ENCODE measurements at regions not wholly inside any gene's neighbourhood (a gene's known extent, or its start where the extent isn't known, plus 50 kb on each side); places are given as distances from the start of the nearest gene placed in this dataset.

DNA sequence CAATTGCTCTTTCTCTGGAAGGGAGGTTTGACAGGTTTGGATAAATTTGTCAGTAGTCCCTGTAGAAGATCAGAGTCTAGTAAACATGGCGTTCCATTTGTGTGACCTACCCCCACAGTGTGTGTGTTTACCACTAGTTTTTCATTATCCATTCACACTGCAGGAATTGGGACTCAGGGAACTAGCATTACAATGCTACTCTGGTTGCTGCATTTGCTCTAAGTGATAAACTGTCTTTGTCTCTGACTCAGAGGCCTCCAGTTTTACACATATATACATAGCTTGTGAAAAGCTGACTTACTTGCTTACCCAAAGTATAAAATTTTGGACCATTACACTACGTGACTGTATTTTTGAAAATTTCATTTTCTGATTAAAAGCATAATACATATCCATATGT is 1604.0 kb downstream of the REEP3 start:
- no peak overlapping the region for H2BK5ac ChIP-seq (ENCODE audit: low read depth, low read length, poor library complexity, severe bottlenecking)
- H2AK5ac ChIP-seq (ENCODE audit: low read length, severe bottlenecking) = no peak overlapping the region
- WGBS = no CpG with 5 or more reads among the region's 2 CpGs

DNA sequence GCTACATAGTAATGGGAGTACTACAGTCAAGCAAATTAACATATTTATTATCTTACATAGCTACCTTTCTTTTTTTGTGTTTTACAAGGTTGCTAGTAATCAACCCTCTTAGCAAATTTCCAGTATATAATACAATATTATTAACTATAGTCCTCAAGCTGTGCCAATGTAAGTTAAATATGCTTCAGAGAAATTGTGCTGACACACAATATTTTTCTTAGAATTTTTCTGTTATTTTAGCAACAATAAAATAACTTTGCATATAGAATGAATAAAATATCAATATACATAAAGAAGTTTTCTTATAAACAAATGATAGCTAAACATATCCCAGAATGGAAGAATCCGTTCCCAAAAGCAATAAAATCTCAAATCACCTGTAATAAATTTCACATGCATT is 1605.1 kb downstream of the REEP3 start:
- Histone ChIP-seq H3K18ac (ENCODE audit: low read depth in 1 of 2, low read length in 2 of 2) (no peak overlapping the region), H2BK12ac (ENCODE audit: low read length in 2 of 2) (no peak overlapping the region), H3K4me2 (ENCODE audit: low read length, poor library complexity, severe bottlenecking) (no peak overlapping the region), H4K91ac (ENCODE audit: low read length) (no peak overlapping the region), H3K14ac (ENCODE audit: low read length in 2 of 2) (no peak overlapping the region), H4K8ac (ENCODE audit: low read length) (no peak overlapping the region), H3K4me3 (ENCODE audit: insufficient read depth in 1 of 2, low read depth in 1 of 2, low read length in 2 of 2) (no peak overlapping the region), H3K9me3 (ENCODE audit: control insufficient read depth, low read length) (no peaks in the 10 kb centered on the region), H3K4me1 (ENCODE audit: control insufficient read depth, insufficient read depth, low read depth, low read length) (no peaks in the 10 kb centered on the region), H3K23ac (ENCODE audit: low read length in 2 of 2) (no peak overlapping the region), H2BK5ac (ENCODE audit: low read depth, low read length, poor library complexity, severe bottlenecking) (no peak overlapping the region), H3K79me1 (replicated peaks; ENCODE audit: low read length, poor library complexity, severe bottlenecking) (no peaks in the 10 kb centered on the region), H3K27me3 (ENCODE audit: control insufficient read depth in 1 of 2, insufficient read depth in 1 of 2, low read length in 2 of 2) (no peaks in the 10 kb centered on the region), H2AK5ac (ENCODE audit: low read length, severe bottlenecking) (no peak overlapping the region), H3K36me3 (ENCODE audit: control insufficient read depth in 1 of 2, insufficient read depth in 2 of 2, low read depth in 1 of 2, low read length in 2 of 2) (no peaks in the 10 kb centered on the region), H2AFZ (ENCODE audit: low read depth, low read length) (no peak overlapping the region), H3K4ac (ENCODE audit: low read depth in 1 of 2, low read length in 2 of 2) (no peak overlapping the region), H3K9ac (ENCODE audit: low read length) (no peak overlapping the region), H2BK15ac (ENCODE audit: low read depth, poor library complexity, severe bottlenecking) (no peak overlapping the region), H3K27ac (ENCODE audit: low read length, poor library complexity, severe bottlenecking) (no peak overlapping the region), H2BK120ac (ENCODE audit: low read depth, low read length) (no peak overlapping the region)
- no peak for DNase-seq
- no CpG with 5 or more reads among the region's 1 CpG for WGBS

More for the DNA sequence above, 1604.0 kb downstream of the REEP3 start:
- Histone ChIP-seq H4K91ac (ENCODE audit: low read length) (no peak overlapping the region), H3K18ac (ENCODE audit: low read depth in 1 of 2, low read length in 2 of 2) (no peak overlapping the region), H3K36me3 (ENCODE audit: control insufficient read depth in 1 of 2, insufficient read depth in 2 of 2, low read depth in 1 of 2, low read length in 2 of 2) (no peaks in the 10 kb centered on the region), H2BK120ac (ENCODE audit: low read depth, low read length) (no peak overlapping the region), H3K27me3 (ENCODE audit: control insufficient read depth in 1 of 2, insufficient read depth in 1 of 2, low read length in 2 of 2) (no peaks in the 10 kb centered on the region), H3K4me2 (ENCODE audit: low read length, poor library complexity, severe bottlenecking) (no peak overlapping the region), H3K14ac (ENCODE audit: low read length in 2 of 2) (no peak overlapping the region), H3K27ac (ENCODE audit: low read length, poor library complexity, severe bottlenecking) (no peak overlapping the region), H2BK12ac (ENCODE audit: low read length in 2 of 2) (no peak overlapping the region), H2BK15ac (ENCODE audit: low read depth, poor library complexity, severe bottlenecking) (no peak overlapping the region), H3K23ac (ENCODE audit: low read length in 2 of 2) (no peak overlapping the region), H4K8ac (ENCODE audit: low read length) (no peak overlapping the region), H3K4ac (ENCODE audit: low read depth in 1 of 2, low read length in 2 of 2) (no peak overlapping the region), H3K4me3 (ENCODE audit: insufficient read depth in 1 of 2, low read depth in 1 of 2, low read length in 2 of 2) (no peak overlapping the region), H3K9me3 (ENCODE audit: control insufficient read depth, low read length) (no peaks in the 10 kb centered on the region), H3K4me1 (ENCODE audit: control insufficient read depth, insufficient read depth, low read depth, low read length) (no peaks in the 10 kb centered on the region), H3K9ac (ENCODE audit: low read length) (no peak overlapping the region), H2AFZ (ENCODE audit: low read depth, low read length) (no peak overlapping the region), H3K79me1 (replicated peaks; ENCODE audit: low read length, poor library complexity, severe bottlenecking) (no peaks in the 10 kb centered on the region)
- peak; percentile 4 for DNase-seq

GRCh38 chr10:65128277-65128676 is 1607.1 kb downstream of the REEP3 start:
- no peak overlapping the region for H2BK15ac ChIP-seq (ENCODE audit: low read depth, poor library complexity, severe bottlenecking)
- no peak overlapping the region for H4K91ac ChIP-seq (ENCODE audit: low read length)
- H3K27me3 ChIP-seq (ENCODE audit: control insufficient read depth in 1 of 2, insufficient read depth in 1 of 2, low read length in 2 of 2) = no peaks in the 10 kb centered on the region
- no CpG with 5 or more reads among the region's 2 CpGs for WGBS
- H2AK5ac ChIP-seq (ENCODE audit: low read length, severe bottlenecking) = no peak overlapping the region
- no peak overlapping the region for H3K23ac ChIP-seq (ENCODE audit: low read length in 2 of 2)
- H3K4me3 ChIP-seq (ENCODE audit: insufficient read depth in 1 of 2, low read depth in 1 of 2, low read length in 2 of 2) = no peak overlapping the region
- no peak overlapping the region for H3K18ac ChIP-seq (ENCODE audit: low read depth in 1 of 2, low read length in 2 of 2)
- no peak overlapping the region for H3K4ac ChIP-seq (ENCODE audit: low read depth in 1 of 2, low read length in 2 of 2)
- H2BK12ac ChIP-seq (ENCODE audit: low read length in 2 of 2) = no peak overlapping the region
- H3K4me1 ChIP-seq (ENCODE audit: control insufficient read depth, insufficient read depth, low read depth, low read length) = no peaks in the 10 kb centered on the region
- H3K9me3 ChIP-seq (ENCODE audit: control insufficient read depth, low read length) = no peaks in the 10 kb centered on the region
- H3K79me1 ChIP-seq (replicated peaks; ENCODE audit: low read length, poor library complexity, severe bottlenecking) = no peaks in the 10 kb centered on the region
- H3K14ac ChIP-seq (ENCODE audit: low read length in 2 of 2) = no peak overlapping the region
- no peak overlapping the region for H3K4me2 ChIP-seq (ENCODE audit: low read length, poor library complexity, severe bottlenecking)
- H4K8ac ChIP-seq (ENCODE audit: low read length) = no peak overlapping the region
- H3K36me3 ChIP-seq (ENCODE audit: control insufficient read depth in 1 of 2, insufficient read depth in 2 of 2, low read depth in 1 of 2, low read length in 2 of 2) = no peaks in the 10 kb centered on the region
- H3K27ac ChIP-seq (ENCODE audit: low read length, poor library complexity, severe bottlenecking) = no peak overlapping the region
- no peak overlapping the region for H2BK5ac ChIP-seq (ENCODE audit: low read depth, low read length, poor library complexity, severe bottlenecking)
- no peak overlapping the region for H2AFZ ChIP-seq (ENCODE audit: low read depth, low read length)
- no peak overlapping the region for H2BK120ac ChIP-seq (ENCODE audit: low read depth, low read length)
- DNase-seq = no peak
- no peak overlapping the region for H3K9ac ChIP-seq (ENCODE audit: low read length)

DNA sequence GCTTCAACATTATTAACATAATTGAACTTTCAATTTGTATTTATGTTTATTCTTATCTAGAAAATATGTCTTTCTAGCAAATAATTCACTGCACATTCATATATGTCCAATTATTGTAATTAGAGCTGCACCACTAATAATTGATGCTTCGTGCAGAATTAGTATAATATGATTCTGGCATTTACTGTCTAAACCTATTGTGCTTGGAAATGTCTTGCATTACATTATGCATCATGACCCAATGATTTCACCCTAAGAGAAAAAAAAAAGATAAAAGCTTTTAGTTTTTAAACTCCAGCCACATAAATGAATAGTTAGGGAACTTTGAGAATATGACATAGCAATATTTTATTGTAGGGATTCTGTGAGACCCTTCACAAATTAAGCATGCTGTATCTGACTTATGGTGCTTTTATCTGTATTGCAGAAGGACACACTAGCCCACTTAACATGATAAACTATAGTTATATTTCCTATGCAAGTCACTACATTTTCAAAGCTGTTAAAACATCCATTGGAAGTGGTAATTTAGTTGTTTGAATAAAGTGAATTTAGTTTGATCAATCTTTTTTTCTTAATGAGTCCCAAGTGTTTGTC is 1609.1 kb downstream of the REEP3 start:
- no peak overlapping the region for H3K9ac ChIP-seq (ENCODE audit: low read length)
- H3K79me1 ChIP-seq (replicated peaks; ENCODE audit: low read length, poor library complexity, severe bottlenecking) = no peaks in the 10 kb centered on the region
- H3K4me1 ChIP-seq (ENCODE audit: control insufficient read depth, insufficient read depth, low read depth, low read length) = no peaks in the 10 kb centered on the region
- H4K8ac ChIP-seq (ENCODE audit: low read length) = no peak overlapping the region
- H2BK120ac ChIP-seq (ENCODE audit: low read depth, low read length) = no peak overlapping the region
- H2BK12ac ChIP-seq (ENCODE audit: low read length in 2 of 2) = no peak overlapping the region
- no peak overlapping the region for H2AK5ac ChIP-seq (ENCODE audit: low read length, severe bottlenecking)
- no peak overlapping the region for H3K4me2 ChIP-seq (ENCODE audit: low read length, poor library complexity, severe bottlenecking)
- no peak overlapping the region for H2BK15ac ChIP-seq (ENCODE audit: low read depth, poor library complexity, severe bottlenecking)
- no peak overlapping the region for H2AFZ ChIP-seq (ENCODE audit: low read depth, low read length)
- no peaks in the 10 kb centered on the region for H3K9me3 ChIP-seq (ENCODE audit: control insufficient read depth, low read length)
- no peaks in the 10 kb centered on the region for H3K36me3 ChIP-seq (ENCODE audit: control insufficient read depth in 1 of 2, insufficient read depth in 2 of 2, low read depth in 1 of 2, low read length in 2 of 2)
- H3K4me3 ChIP-seq (ENCODE audit: insufficient read depth in 1 of 2, low read depth in 1 of 2, low read length in 2 of 2) = no peak overlapping the region
- no CpG with 5 or more reads among the region's 1 CpG for WGBS
- H3K18ac ChIP-seq (ENCODE audit: low read depth in 1 of 2, low read length in 2 of 2) = no peak overlapping the region
- H4K91ac ChIP-seq (ENCODE audit: low read length) = no peak overlapping the region
- DNase-seq = no peak
- no peak overlapping the region for H2BK5ac ChIP-seq (ENCODE audit: low read depth, low read length, poor library complexity, severe bottlenecking)
- no peak overlapping the region for H3K4ac ChIP-seq (ENCODE audit: low read depth in 1 of 2, low read length in 2 of 2)
- H3K27me3 ChIP-seq (ENCODE audit: control insufficient read depth in 1 of 2, insufficient read depth in 1 of 2, low read length in 2 of 2) = no peaks in the 10 kb centered on the region
- no peak overlapping the region for H3K23ac ChIP-seq (ENCODE audit: low read length in 2 of 2)
- no peak overlapping the region for H3K14ac ChIP-seq (ENCODE audit: low read length in 2 of 2)
- H3K27ac ChIP-seq (ENCODE audit: low read length, poor library complexity, severe bottlenecking) = no peak overlapping the region

Data from mesenchymal stem cell (in vitro differentiated cells and primary cell).